ENCODE measurements at regions not wholly inside any gene's neighbourhood (a gene's known extent, or its start where the extent isn't known, plus 50 kb on each side); places are given as distances from the start of the nearest gene placed in this dataset.

DNA sequence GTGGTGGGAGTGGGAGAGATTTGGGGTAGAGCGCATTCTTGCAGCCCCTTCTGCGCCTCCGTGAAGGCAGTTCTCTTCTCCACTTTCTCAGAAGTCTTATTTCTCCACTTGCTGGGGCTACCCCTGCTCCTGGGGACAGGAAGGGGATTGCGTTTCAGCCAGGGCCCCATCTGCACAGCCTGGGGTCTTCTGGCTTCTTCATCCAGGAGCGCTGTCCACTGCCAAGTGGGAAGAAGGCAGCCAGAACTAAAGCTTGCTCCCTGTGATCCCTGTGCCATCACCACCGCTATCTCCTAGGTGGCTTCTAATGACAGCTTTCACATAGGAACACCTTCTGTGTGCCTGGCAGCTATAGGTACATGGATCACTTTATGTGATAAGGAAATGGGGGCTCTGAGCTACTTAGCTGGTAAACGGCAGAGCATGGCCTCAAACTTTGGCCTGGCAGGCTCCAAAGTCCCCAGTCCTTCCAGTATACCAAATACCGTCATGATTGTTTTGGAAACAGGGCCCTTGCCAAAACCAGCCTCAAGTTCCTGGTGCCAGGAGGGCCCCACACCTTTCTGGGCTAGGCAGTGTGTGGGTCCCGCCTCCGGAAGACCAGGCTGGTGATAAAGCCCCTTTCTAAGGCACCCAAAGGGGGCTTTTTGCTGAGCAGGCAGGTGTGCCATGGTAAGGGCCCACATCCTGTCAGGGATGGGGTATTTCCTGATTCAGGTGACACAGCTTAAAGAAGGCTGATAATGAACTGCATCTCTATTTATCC is 60.4 kb upstream of the PAX6 start:
- TF ChIP-seq, protein P1, sequence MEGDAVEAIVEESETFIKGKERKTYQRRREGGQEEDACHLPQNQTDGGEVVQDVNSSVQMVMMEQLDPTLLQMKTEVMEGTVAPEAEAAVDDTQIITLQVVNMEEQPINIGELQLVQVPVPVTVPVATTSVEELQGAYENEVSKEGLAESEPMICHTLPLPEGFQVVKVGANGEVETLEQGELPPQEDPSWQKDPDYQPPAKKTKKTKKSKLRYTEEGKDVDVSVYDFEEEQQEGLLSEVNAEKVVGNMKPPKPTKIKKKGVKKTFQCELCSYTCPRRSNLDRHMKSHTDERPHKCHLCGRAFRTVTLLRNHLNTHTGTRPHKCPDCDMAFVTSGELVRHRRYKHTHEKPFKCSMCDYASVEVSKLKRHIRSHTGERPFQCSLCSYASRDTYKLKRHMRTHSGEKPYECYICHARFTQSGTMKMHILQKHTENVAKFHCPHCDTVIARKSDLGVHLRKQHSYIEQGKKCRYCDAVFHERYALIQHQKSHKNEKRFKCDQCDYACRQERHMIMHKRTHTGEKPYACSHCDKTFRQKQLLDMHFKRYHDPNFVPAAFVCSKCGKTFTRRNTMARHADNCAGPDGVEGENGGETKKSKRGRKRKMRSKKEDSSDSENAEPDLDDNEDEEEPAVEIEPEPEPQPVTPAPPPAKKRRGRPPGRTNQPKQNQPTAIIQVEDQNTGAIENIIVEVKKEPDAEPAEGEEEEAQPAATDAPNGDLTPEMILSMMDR (IDR thresholded peaks at IDR 0.05; ENCODE audit: low read depth, low read length, missing control alignments): no peak
- no peak for DNase-seq (ENCODE audit: low read depth)
- H3K4me3 ChIP-seq (ENCODE audit: low read depth, low read length): no peak overlapping the region

DNA sequence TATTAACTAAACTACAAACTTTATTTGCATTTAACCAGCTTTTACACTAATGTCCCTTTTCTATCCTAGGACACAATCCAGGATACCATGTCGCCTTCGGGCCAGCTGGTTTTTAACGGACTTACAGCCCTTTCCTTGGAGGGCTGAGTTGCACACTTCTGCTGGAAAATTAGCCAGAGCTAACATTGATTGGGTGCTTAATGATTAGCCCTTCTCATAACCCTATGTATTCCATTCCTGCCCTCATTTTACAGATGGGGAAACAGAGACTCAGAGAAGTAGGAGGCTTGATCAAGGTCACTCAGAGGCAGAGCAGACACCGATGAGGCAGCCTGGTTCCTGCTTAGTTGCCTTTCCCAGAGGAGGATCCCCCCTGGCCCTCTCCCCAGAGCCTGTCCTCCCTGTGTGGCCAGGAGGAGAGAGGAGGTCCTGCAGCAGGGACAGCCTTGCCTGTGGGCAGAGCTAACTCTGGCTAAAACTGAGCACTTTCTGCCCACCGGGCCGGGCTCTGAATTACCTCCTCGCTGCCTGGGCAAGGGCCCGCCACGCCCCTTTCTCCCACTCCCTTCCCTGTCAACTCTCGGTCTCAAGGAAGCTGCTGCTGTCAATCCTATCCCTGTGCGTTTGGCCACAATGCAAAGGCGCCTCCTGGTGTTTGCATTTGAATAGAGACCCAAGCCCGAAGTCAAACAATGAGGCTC is 59.6 kb upstream of the PAX6 start:
- H3K4me3 ChIP-seq (ENCODE audit: low read depth, low read length): no peak overlapping the region
- DNase-seq (ENCODE audit: low read depth): no peak
- TF ChIP-seq, protein P1 (IDR thresholded peaks at IDR 0.05; ENCODE audit: low read depth, low read length, missing control alignments): peak; percentile 70

DNA sequence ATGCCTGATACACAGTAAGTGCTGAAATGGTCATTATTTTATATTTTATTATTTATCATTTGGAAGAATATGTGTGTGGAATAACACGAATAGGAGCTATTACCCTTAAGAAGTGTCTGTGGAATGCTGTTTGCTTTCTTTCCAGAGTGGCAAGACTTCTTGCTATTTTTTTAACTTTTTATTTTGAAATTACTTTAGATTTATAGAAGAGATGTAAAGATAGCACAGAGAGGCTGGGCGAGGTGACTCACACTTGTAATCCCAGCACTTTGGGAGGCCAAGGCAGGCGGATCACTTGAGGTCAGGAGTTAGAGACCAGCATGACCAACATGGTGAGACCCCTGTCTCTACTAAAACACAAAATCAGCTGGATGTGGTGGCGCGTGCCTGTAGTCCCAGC is 58.9 kb upstream of the PAX6 start:
- no peak for DNase-seq (ENCODE audit: low read depth)
- no peak overlapping the region for H3K4me3 ChIP-seq (ENCODE audit: low read depth, low read length)
- TF ChIP-seq, protein P1 (IDR thresholded peaks at IDR 0.05; ENCODE audit: low read depth, low read length, missing control alignments): no peak

DNA sequence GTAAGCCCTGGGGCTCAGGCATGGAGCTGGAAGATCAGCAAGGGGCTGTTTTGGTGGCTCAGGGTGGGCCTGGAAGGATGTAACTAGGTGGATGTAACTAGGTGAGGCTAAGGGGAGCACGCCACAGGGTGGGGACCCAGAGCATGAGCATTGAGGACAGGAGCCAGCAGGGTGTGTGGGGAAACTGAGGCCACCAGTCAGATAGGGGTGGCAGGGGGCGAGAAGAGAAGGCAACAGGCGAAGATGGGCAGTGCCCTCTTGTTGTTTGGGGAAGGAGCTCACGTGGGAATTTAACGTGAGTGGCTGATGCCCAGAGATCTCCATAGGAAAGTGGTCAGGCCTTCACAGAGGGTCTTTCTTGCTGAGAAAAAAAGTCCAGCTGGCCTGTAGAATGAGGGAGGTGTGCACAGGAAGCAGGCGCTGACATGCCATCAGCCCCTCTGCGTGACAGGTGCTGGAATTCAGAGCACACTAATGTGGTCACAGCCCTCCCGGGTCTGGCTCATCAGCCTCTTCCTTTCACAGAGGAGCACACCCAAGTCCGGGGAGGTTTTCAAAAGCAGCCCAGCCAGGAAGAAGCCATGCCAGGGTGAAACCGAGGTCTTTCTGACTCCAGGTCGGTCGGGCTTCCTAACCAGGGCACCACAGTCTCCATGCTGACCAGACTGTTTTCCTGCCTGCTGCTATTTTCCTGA is 54.6 kb upstream of the PAX6 start:
- no peak overlapping the region for H3K4me3 ChIP-seq (ENCODE audit: low read depth, low read length)
- TF ChIP-seq, protein P1 (IDR thresholded peaks at IDR 0.05; ENCODE audit: low read depth, low read length, missing control alignments): no peak
- no peak for DNase-seq (ENCODE audit: low read depth)

DNA sequence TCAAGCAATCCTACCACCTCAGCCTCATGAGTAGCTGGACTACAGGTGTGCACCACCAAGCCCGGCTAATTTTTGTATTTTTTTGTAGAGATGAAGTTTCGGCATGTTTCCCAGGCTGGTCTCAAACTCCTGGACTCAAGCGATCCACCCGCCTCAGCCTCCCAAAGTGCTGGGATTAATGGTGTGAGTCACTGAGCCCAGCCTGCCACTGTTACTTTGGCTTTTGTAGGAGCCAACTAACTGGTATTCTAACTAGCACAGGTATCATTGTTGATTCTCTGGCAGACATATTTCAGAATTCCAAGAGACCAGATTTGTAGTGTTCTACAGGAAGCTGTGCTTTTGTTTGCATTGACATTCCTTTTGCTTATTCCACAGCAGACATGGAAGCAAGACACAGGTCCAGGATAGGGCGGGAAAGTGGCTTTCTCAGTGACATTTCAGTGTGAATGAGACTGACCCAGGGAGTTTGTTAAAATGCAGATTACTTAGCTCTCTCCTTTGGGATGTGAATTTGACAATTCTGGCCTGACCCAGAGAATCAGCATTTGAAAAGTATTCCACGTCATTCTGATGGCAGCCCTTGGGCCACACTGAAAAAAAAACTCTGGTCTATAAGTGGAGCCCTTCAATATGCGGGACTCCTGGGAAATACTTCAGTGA is 52.2 kb upstream of the PAX6 start:
- no peak for DNase-seq (ENCODE audit: low read depth)
- TF ChIP-seq, protein P1 (IDR thresholded peaks at IDR 0.05; ENCODE audit: low read depth, low read length, missing control alignments): no peak
- H3K4me3 ChIP-seq (ENCODE audit: low read depth, low read length): no peak overlapping the region

DNA sequence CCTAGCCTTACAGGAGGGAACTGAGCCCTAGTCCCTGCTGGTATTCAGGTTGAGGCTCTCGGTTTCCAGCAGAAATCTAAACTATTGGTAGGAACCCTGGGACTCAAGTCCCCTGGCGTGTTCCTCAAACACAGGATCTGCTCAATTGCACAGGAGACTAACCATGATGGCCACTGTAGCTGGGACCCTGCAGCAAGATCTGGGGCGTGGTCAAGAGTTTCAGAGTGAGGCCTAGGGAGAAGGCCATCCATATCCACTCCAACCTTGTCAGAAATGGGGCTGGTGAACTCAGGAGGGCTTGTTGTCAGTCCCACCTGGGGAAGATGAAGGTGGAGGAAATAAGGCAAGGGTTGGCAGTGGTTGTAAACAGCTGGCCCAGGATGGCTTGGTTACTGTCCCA is 49.9 kb upstream of the PAX6 start:
- DNase-seq (ENCODE audit: low read depth): no peak
- TF ChIP-seq, protein P1 (IDR thresholded peaks at IDR 0.05; ENCODE audit: low read depth, low read length, missing control alignments): no peak
- no peak overlapping the region for H3K4me3 ChIP-seq (ENCODE audit: low read depth, low read length)
